ENCODE measurements at regions not wholly inside any gene's neighbourhood (a gene's known extent, or its start where the extent isn't known, plus 50 kb on each side); places are given as distances from the start of the nearest gene placed in this dataset.
"Not testable (repeated sequence)": the region's sequence is repeated elsewhere in the genome, so short reads cannot be mapped to it uniquely, and the experiment has no call there.

- no peak for TF ChIP-seq CTCF (conservative IDR thresholded peaks at IDR 0.05; ENCODE audit: low read depth, low read length)
- peak; percentile 31 for DNase-seq (ENCODE audit: low read depth)
- peak overlapping the region; percentile 67 for H3K4me3 ChIP-seq (ENCODE audit: low read length)
Observed at GRCh38 chr2:242088471-242089212, 219.1 kb downstream of the RTP5 start.

GRCh38 chr2:242089213-242089549 lies 219.7 kb downstream of the RTP5 start:
- H3K4me3 ChIP-seq (ENCODE audit: low read length) = peak overlapping the region; percentile 67
- DNase-seq (ENCODE audit: low read depth) = not testable (repeated sequence)

DNA sequence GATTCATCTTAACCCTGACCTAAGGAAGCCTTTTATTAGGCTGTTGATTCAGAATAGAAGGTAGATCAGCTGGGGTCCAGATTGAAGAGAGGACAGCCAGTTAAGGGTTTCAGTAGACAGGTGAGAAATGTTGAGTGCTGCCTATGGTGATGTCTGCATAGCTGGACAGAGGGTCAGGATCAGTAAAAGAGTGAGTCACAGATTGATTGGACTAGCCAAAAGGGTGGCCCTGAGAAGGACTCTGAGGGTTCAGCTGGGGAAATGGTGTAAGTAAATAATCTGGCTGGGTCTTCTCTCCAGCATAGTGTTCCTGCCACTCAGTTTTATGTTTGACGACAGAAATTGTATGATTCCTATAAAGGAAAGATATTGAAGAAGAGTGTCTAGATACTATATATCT lies 227.7 kb downstream of the RTP5 start:
- not testable (repeated sequence) for H3K4me3 ChIP-seq (ENCODE audit: low read length); DNase-seq (ENCODE audit: low read depth)

DNA sequence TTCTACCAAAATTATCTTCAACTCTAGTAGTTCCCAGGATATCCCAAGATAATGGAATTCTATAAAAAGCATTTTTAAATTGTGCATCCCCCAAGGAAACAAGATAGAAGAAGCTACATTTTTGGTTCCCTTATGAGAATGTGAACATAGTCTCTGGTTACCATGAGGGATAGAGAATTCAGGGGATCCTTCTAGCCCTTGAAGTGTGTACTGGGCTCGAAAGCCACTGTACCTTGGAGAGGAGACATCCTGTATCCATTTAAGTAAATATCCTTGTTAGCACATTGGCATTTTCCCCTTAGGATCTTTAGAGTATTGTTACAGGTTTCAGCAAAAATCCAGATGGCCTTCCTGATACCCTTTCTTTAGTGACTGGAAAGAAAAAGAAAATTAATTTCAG lies 228.5 kb downstream of the RTP5 start:
- no peak for DNase-seq (ENCODE audit: low read depth)

GRCh38 chr2:242098445-242099128 lies 229.1 kb downstream of the RTP5 start:
- TF ChIP-seq CTCF (conservative IDR thresholded peaks at IDR 0.05; ENCODE audit: low read depth, low read length) = no peak
- DNase-seq (ENCODE audit: low read depth) = no peak
- no peak overlapping the region for H3K4me3 ChIP-seq (ENCODE audit: low read length)

More for the DNA sequence above, 228.5 kb downstream of the RTP5 start:
- TF ChIP-seq CTCF (conservative IDR thresholded peaks at IDR 0.05; ENCODE audit: low read depth, low read length) = no peak
- no peak overlapping the region for H3K4me3 ChIP-seq (ENCODE audit: low read length)

- DNase-seq (ENCODE audit: low read depth); H3K4me3 ChIP-seq (ENCODE audit: low read length): not testable (repeated sequence)
Observed at GRCh38 chr2:242103093-242103492, 233.6 kb downstream of the RTP5 start.

GRCh38 chr2:242104202-242104956 lies 234.8 kb downstream of the RTP5 start:
- DNase-seq (ENCODE audit: low read depth); H3K4me3 ChIP-seq (ENCODE audit: low read length): not testable (repeated sequence)

GRCh38 chr2:242107065-242107464 lies 237.5 kb downstream of the RTP5 start:
- DNase-seq (ENCODE audit: low read depth) = not testable (repeated sequence)

GRCh38 chr2:242108797-242109500 lies 239.4 kb downstream of the RTP5 start:
- not testable (repeated sequence) for DNase-seq (ENCODE audit: low read depth); H3K4me3 ChIP-seq (ENCODE audit: low read length)

More at GRCh38 chr2:242107065-242107464, 237.5 kb downstream of the RTP5 start:
- not testable (repeated sequence) for H3K4me3 ChIP-seq (ENCODE audit: low read length)

DNA sequence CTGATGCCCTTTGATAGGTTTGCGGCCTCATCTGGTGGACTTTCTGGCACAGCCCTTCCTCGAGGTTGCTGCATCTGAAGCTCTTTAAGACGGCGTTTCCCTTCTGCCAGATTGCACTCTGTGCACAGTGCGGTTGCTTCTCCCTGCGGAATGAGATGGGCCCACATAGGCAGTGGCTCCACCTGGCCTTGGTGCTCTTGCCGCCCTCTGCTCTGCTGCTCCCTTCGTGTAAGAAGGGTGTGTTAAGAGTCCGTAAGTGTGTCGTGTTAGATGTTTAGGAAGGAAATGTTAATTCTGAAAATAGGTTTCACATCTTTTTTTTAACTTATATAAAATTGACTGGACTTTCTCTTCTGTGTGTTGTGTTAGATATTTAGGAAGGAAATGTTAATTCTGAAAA lies 240.3 kb downstream of the RTP5 start:
- H3K4me3 ChIP-seq (ENCODE audit: low read length); DNase-seq (ENCODE audit: low read depth): not testable (repeated sequence)

- DNase-seq (ENCODE audit: low read depth) = not testable (repeated sequence)
Observed at GRCh38 chr2:242111954-242112353, 242.4 kb downstream of the RTP5 start.

DNA sequence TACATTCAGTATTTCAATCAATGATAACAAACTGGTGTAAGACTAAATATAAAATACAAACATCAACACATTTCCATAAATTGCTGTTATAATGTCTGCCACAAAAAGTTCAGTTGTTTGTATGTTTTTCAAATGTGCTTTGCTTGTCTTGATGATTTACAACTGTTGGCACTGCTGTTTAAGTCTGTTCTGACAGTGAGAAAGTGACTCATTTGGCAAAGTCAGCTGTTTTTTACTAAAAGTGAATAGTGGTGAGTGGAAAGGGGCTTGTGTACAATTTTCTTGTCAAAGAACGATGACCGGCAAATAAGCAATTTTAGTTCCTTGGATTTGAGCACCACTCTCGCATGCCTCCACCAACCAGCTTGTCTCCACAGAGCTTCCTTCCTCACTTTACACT lies 244.0 kb downstream of the RTP5 start:
- not testable (repeated sequence) for H3K4me3 ChIP-seq (ENCODE audit: low read length); DNase-seq (ENCODE audit: low read depth)

More at GRCh38 chr2:242111954-242112353, 242.4 kb downstream of the RTP5 start:
- not testable (repeated sequence) for H3K4me3 ChIP-seq (ENCODE audit: low read length)

DNA sequence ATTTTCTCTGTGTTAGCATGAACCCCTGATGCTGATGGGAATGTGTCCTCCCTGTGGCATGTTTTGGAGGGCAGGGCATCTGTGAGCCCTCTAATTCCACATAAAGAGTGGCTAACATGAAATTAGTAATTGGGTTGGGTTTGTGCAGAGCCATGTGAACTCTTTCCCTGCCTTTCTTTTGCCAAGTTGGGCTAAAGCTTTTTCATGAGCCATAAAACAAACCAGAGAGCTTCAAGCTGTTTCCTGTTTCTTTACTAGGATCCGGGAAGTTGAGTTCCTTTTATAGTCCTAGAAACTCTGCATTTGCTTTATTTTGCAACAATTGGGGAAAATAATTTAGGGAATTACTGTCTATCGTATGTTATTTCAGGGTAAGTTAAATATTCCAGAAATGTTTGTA lies 247.1 kb downstream of the RTP5 start:
- DNase-seq (ENCODE audit: low read depth); H3K4me3 ChIP-seq (ENCODE audit: low read length): not testable (repeated sequence)

GRCh38 chr2:242117305-242117704 lies 247.8 kb downstream of the RTP5 start:
- H3K4me3 ChIP-seq (ENCODE audit: low read length); DNase-seq (ENCODE audit: low read depth): not testable (repeated sequence)

DNA sequence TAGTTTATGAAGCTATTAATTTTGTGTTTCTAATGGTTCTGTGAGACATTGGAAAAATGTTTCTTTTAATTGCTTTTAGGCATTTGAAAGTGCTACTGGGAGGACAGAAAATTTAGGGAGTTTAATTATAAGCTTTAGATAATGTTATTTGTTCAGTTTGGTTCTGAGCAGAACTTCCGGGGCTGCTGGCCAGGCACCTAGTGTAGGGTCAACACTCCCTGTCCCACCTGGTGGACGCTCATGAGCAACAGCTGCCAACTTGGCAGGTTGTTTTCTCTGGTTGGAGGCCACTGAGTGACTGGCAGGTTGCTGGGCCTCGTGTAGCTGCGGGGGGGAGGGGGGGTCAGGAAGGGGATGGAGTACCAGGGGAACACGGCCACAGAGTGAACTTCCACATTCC lies 250.2 kb downstream of the RTP5 start:
- DNase-seq (ENCODE audit: low read depth); H3K4me3 ChIP-seq (ENCODE audit: low read length): not testable (repeated sequence)
